IMR-90 (cell line): ENCODE measurements at regions not wholly inside any gene's neighbourhood (a gene's known extent, or its start where the extent isn't known, plus 50 kb on each side); places are given as distances from the start of the nearest gene placed in this dataset.

Source experiments
- ATAC-seq: fragments of 200-7000 bp; cut with Tn5 transposase; 2 replicates; pipeline ENCODE4 v1.9.1; 2020; ENCODE audit warnings: low read depth, mild to moderate bottlenecking, moderate library complexity
- BruUV-seq: library from RNA; stranded (reverse); fragments of 400-500 nt; replicated peaks from 2 replicates; lab custom pipeline; 2021; lab: Mats Ljungman, UMichigan
- CTCF ChIA-PET: fragments of 300-600 bp; formaldehyde crosslinking; extraction: SDS; loops from one replicate; lab custom pipeline; 2021; ENCODE audit warnings: antibody characterized with exemption; lab: Yijun Ruan, JAX
- POLR2A ChIA-PET: fragments of 300-600 bp; sonication (Branson Sonifier 250); formaldehyde crosslinking; loops from one replicate; lab custom pipeline; 2022; ENCODE audit warnings: antibody characterized with exemption; ENCODE audit not compliant: unreplicated experiment; lab: Charles Lee
- DNase-seq: peaks from one replicate; pipeline ENCODE4 v3.0.0; 2013
- H2AFZ ChIP-seq: replicated peaks from 2 replicates; pipeline ENCODE3; 2013; ENCODE audit warnings: low read length, mild to moderate bottlenecking; ENCODE audit not compliant: poor library complexity
- H2AK5ac ChIP-seq: 2 replicates; pipeline ENCODE4 v1.6.1; 2013; ENCODE audit warnings: low read depth, low read length, inconsistent platforms
- H2AK9ac ChIP-seq: replicated peaks from 2 replicates; pipeline ENCODE3; 2013; ENCODE audit warnings: mild to moderate bottlenecking, low read depth, low read length, moderate library complexity; ENCODE audit not compliant: poor library complexity
- H2BK120ac ChIP-seq: 2 replicates; pipeline ENCODE4 v1.6.1; 2013; ENCODE audit warnings: low read depth, low read length, inconsistent platforms
- H2BK15ac ChIP-seq: 3 replicates; pipeline ENCODE4 v1.6.1; 2013; ENCODE audit warnings: low read depth, low read length, inconsistent platforms
- H2BK20ac ChIP-seq: 2 replicates; pipeline ENCODE4 v1.6.1; 2013; ENCODE audit warnings: low read depth, mild to moderate bottlenecking, inconsistent platforms, low read length, moderate library complexity
- H2BK5ac ChIP-seq: 2 replicates; pipeline ENCODE4 v1.6.1; 2013; ENCODE audit warnings: mild to moderate bottlenecking, low read depth, low read length, inconsistent platforms; ENCODE audit not compliant: poor library complexity, severe bottlenecking
- H3K14ac ChIP-seq: replicated peaks from 2 replicates; pipeline ENCODE4 v1.6.1; 2013; ENCODE audit warnings: low read depth, low read length, inconsistent platforms
- H3K18ac ChIP-seq: 2 replicates; pipeline ENCODE4 v1.6.1; 2013; ENCODE audit warnings: low read depth, low read length, control low read depth
- H3K23ac ChIP-seq: 2 replicates; pipeline ENCODE4 v1.6.1; 2013; ENCODE audit warnings: low read depth, low read length, inconsistent platforms
- H3K27ac ChIP-seq: 2 replicates; pipeline ENCODE4 v1.5.1; 2013; ENCODE audit warnings: mild to moderate bottlenecking, control low read depth, low read length; ENCODE audit not compliant: insufficient read depth
- H3K27me3 ChIP-seq: 2 replicates; pipeline ENCODE4 v1.6.1; 2013; ENCODE audit warnings: low read length; ENCODE audit not compliant: control insufficient read depth, insufficient read depth
- H3K36me3 ChIP-seq: 2 replicates; pipeline ENCODE4 v1.6.1; 2013; ENCODE audit warnings: low read length, mixed read lengths; ENCODE audit not compliant: control insufficient read depth, insufficient read depth
- H3K4ac ChIP-seq: 2 replicates; pipeline ENCODE4 v1.6.1; 2013; ENCODE audit warnings: low read depth, low read length, inconsistent platforms
- H3K4me1 ChIP-seq: 2 replicates; pipeline ENCODE4 v1.6.1; 2013; ENCODE audit warnings: low read length, mixed read lengths; ENCODE audit not compliant: control insufficient read depth, insufficient read depth
- H3K4me2 ChIP-seq: 2 replicates; pipeline ENCODE4 v1.6.1; 2013; ENCODE audit warnings: low read depth, mild to moderate bottlenecking, control low read depth, low read length, moderate library complexity
- H3K4me3 ChIP-seq: 2 replicates; pipeline ENCODE4 v1.5.1; 2013; ENCODE audit warnings: low read depth, mild to moderate bottlenecking, control low read depth, low read length, moderate library complexity; ENCODE audit not compliant: insufficient read depth
- H3K56ac ChIP-seq: 2 replicates; pipeline ENCODE4 v1.6.1; 2013; ENCODE audit warnings: low read length, inconsistent platforms; ENCODE audit not compliant: insufficient read depth; ENCODE audit errors: extremely low read depth
- H3K79me1 ChIP-seq, 2 experiments: 2 replicates each; pipeline ENCODE4 v1.6.1; 2013; ENCODE audit warnings: low read length in 2 of 2, inconsistent platforms in 1 of 2, low read depth in 1 of 2
- H3K9ac ChIP-seq: 2 replicates; pipeline ENCODE4 v1.6.1; 2013; ENCODE audit warnings: low read depth, low read length, control low read depth
- H3K9me1 ChIP-seq: 2 replicates; pipeline ENCODE4 v1.6.1; 2013; ENCODE audit warnings: low read length, inconsistent platforms; ENCODE audit not compliant: insufficient read depth
- H3K9me3 ChIP-seq: 2 replicates; pipeline ENCODE4 v1.6.1; 2013; ENCODE audit warnings: low read length; ENCODE audit not compliant: control insufficient read depth, insufficient read depth
- H4K20me1 ChIP-seq: 2 replicates; pipeline ENCODE4 v1.6.1; 2013; ENCODE audit warnings: low read length, inconsistent platforms; ENCODE audit not compliant: insufficient read depth
- H4K5ac ChIP-seq: 2 replicates; pipeline ENCODE4 v1.6.1; 2013; ENCODE audit warnings: mild to moderate bottlenecking, low read depth, low read length, control low read depth
- H4K8ac ChIP-seq, 2 experiments: 2 replicates each; pipeline ENCODE4 v1.6.1; 2013; ENCODE audit warnings: low read depth in 2 of 2, low read length in 2 of 2, control low read depth in 1 of 2, inconsistent platforms in 1 of 2
- H4K91ac ChIP-seq: 2 replicates; pipeline ENCODE4 v1.6.1; 2013; ENCODE audit warnings: low read depth, low read length, inconsistent platforms; ENCODE audit not compliant: insufficient read depth
- BHLHE40 ChIP-seq: fragments of 150-350 bp; IDR thresholded peaks from 2 replicates; pipeline ENCODE4 v1.6.1; 2016; ENCODE audit warnings: mild to moderate bottlenecking, low read depth, low read length
- CHD1 ChIP-seq: IDR thresholded peaks from 2 replicates; pipeline ENCODE4 v1.6.1; 2012; ENCODE audit warnings: low read depth, low read length, improper control_type of control experiment
- FOS ChIP-seq: fragments of 150-350 bp; IDR thresholded peaks from 2 replicates; pipeline ENCODE4 v1.6.1; 2016; ENCODE audit warnings: low read depth, low read length
- MAFK ChIP-seq: IDR thresholded peaks from 2 replicates; pipeline ENCODE4 v1.6.1; 2012; ENCODE audit warnings: low read depth, low read length, improper control_type of control experiment
- MAZ ChIP-seq: IDR thresholded peaks from 2 replicates; pipeline ENCODE4 v1.6.1; 2012; ENCODE audit warnings: low read depth, mild to moderate bottlenecking, low read length, improper control_type of control experiment, moderate library complexity, borderline replicate concordance
- MXI1 ChIP-seq: IDR thresholded peaks from 2 replicates; pipeline ENCODE4 v1.6.1; 2012; ENCODE audit warnings: low read depth, mild to moderate bottlenecking, low read length, moderate library complexity, borderline replicate concordance
- NFE2L2 ChIP-seq: fragments of 150-350 bp; IDR thresholded peaks from 2 replicates; pipeline ENCODE4 v1.6.1; 2016; ENCODE audit warnings: low read depth, mild to moderate bottlenecking, low read length
- POLR2A ChIP-seq: IDR thresholded peaks from 2 replicates; pipeline ENCODE4 v1.6.1; 2012; ENCODE audit warnings: mild to moderate bottlenecking, low read depth, low read length
- RAD21 ChIP-seq: IDR thresholded peaks from 2 replicates; pipeline ENCODE4 v1.6.1; 2012; ENCODE audit warnings: low read length, improper control_type of control experiment
- RCOR1 ChIP-seq: IDR thresholded peaks from 2 replicates; pipeline ENCODE4 v1.6.1; 2012; ENCODE audit warnings: mild to moderate bottlenecking, low read length, improper control_type of control experiment; ENCODE audit not compliant: insufficient replicate concordance
- SMC3 ChIP-seq: fragments of 150-350 bp; IDR thresholded peaks from 2 replicates; pipeline ENCODE4 v1.6.1; 2016; ENCODE audit warnings: low read depth, mild to moderate bottlenecking, antibody characterized with exemption, low read length, moderate library complexity
- USF2 ChIP-seq: fragments of 150-350 bp; IDR thresholded peaks from 2 replicates; pipeline ENCODE4 v1.6.1; 2017; ENCODE audit warnings: mild to moderate bottlenecking, antibody characterized with exemption, low read length, low read depth
- dilution Hi-C: fragments of 300-500 bp; cut with HindIII; formaldehyde crosslinking; loops from one replicate; pipeline ENCODE4 v1.14.3; 2018; ENCODE audit warnings: low sequenced_read_pairs; ENCODE audit not compliant: unreplicated experiment
- in situ Hi-C: fragments of 300-500 bp; cut with MboI; formaldehyde crosslinking; loops from 3 replicates; pipeline ENCODE4 v1.14.3; 2019; ENCODE audit warnings: low sequenced_read_pairs, inconsistent platforms, mixed read lengths
- intact Hi-C: fragments of 100-400 bp; cut with micrococcal nuclease; formaldehyde crosslinking; loops from 2 replicates; pipeline ENCODE4 v1.10.0; 2022
- TF ChIP-seq, protein P1 (sequence below): fragments of 150-350 bp; IDR thresholded peaks from 2 replicates; pipeline ENCODE4 v1.6.1; 2016; ENCODE audit warnings: low read depth, mild to moderate bottlenecking, low read length, moderate library complexity, borderline replicate concordance
- TF ChIP-seq, protein P2 (sequence below): conservative IDR thresholded peaks from 2 replicates; pipeline ENCODE4 v1.5.1; 2012; ENCODE audit warnings: mild to moderate bottlenecking, low read depth, low read length, improper control_type of control experiment

DNA sequence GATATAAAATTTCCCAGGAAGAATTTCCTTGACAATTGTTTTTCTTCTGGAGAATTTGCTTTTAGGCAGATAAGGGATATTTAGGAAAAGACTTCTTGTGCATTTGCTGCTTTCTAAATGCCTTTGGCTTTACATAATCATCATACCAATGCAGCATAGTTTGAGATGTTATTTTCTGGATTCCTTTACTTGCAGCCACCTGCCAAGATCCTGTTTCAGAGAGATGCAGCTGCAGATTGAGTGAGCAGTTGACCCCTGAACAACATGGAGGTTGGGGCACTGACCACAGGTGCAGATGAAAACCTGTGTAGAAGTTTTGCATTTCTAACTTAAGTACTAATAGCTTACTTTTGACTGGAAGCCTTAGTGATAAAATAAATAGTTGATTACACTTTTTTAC, 257.9 kb downstream of the RPIA start:
- Histone ChIP-seq H3K4ac (no peak overlapping the region), H3K36me3 (no peaks in the 10 kb centered on the region), H3K4me3 (no peak overlapping the region), H2BK15ac (no peak overlapping the region), H3K27me3 (no peaks in the 10 kb centered on the region), H3K56ac (no peak overlapping the region), H3K4me2 (no peak overlapping the region), H2AFZ (no peak overlapping the region), H2AK5ac (no peak overlapping the region), H2BK120ac (no peak overlapping the region), H4K5ac (no peak overlapping the region), H3K27ac (no peak overlapping the region), H3K23ac (no peak overlapping the region), H3K4me1 (no peaks in the 10 kb centered on the region), H3K9ac (no peak overlapping the region), H3K9me1 (no peaks in the 10 kb centered on the region), H3K18ac (no peak overlapping the region), H4K8ac (no peak overlapping the region), H2BK20ac (no peak overlapping the region), H3K79me1 (no peaks in the 10 kb centered on the region), H3K14ac (no peak overlapping the region), H4K20me1 (no peaks in the 10 kb centered on the region), H4K91ac (no peak overlapping the region), H3K9me3 (no peaks in the 10 kb centered on the region), H2AK9ac (no peak overlapping the region), H2BK5ac (no peak overlapping the region)
- no peak for DNase-seq
- POLR2A ChIA-PET, result no interaction called here
- BruUV-seq, result no TSS peak
- CTCF ChIA-PET, result no interaction called here
- ATAC-seq, result no peak
- dilution Hi-C loops (no loop called here), intact Hi-C loops (no loop called here), in situ Hi-C loops (no loop called here)
- TF ChIP-seq BHLHE40, result no peak
- no peak for TF ChIP-seq USF2
- TF ChIP-seq NFE2L2, result no peak
- TF ChIP-seq MXI1, result no peak
- TF ChIP-seq MAFK, result no peak
- TF ChIP-seq CHD1, result no peak
- no peak for TF ChIP-seq RAD21
- TF ChIP-seq FOS, result no peak
- TF ChIP-seq SMC3, result no peak
- no peak for TF ChIP-seq MAZ
- TF ChIP-seq, protein P1, sequence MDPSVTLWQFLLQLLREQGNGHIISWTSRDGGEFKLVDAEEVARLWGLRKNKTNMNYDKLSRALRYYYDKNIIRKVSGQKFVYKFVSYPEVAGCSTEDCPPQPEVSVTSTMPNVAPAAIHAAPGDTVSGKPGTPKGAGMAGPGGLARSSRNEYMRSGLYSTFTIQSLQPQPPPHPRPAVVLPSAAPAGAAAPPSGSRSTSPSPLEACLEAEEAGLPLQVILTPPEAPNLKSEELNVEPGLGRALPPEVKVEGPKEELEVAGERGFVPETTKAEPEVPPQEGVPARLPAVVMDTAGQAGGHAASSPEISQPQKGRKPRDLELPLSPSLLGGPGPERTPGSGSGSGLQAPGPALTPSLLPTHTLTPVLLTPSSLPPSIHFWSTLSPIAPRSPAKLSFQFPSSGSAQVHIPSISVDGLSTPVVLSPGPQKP, result no peak
- TF ChIP-seq, protein P2, sequence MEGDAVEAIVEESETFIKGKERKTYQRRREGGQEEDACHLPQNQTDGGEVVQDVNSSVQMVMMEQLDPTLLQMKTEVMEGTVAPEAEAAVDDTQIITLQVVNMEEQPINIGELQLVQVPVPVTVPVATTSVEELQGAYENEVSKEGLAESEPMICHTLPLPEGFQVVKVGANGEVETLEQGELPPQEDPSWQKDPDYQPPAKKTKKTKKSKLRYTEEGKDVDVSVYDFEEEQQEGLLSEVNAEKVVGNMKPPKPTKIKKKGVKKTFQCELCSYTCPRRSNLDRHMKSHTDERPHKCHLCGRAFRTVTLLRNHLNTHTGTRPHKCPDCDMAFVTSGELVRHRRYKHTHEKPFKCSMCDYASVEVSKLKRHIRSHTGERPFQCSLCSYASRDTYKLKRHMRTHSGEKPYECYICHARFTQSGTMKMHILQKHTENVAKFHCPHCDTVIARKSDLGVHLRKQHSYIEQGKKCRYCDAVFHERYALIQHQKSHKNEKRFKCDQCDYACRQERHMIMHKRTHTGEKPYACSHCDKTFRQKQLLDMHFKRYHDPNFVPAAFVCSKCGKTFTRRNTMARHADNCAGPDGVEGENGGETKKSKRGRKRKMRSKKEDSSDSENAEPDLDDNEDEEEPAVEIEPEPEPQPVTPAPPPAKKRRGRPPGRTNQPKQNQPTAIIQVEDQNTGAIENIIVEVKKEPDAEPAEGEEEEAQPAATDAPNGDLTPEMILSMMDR, result no peak
- no peak for TF ChIP-seq RCOR1
- no peak for TF ChIP-seq POLR2A
